ENCODE measurements at regions not wholly inside any gene's neighbourhood (a gene's known extent, or its start where the extent isn't known, plus 50 kb on each side); places are given as distances from the start of the nearest gene placed in this dataset.
A peak's percentile ranks its signal among the peaks of the same experiment; 100 is the strongest.

DNA sequence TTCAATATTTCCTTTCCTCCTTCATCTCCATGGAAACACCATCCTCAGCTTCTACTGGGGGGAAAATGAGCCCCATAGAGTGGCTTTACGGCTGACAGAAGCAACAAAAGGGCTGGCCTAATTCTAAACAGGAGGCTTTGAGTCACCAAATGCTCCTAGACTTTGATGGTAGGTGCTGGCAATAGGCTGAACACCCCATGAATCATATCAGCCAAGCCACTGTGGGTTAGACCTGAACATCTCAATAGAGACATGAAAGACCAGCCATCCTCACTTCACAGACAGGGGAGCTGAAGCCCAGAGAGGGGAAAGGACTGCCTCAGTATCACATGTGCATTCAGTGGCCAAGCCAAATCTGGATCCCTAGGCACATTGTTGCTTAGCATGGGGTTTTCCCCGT, 107.6 kb downstream of the AMER1 start:
- in situ Hi-C loops (cut with MboI; ENCODE audit: low pct_unique_long_range_greater_than_20kb, low sequenced_read_pairs) = no loop called here
- DNase-seq = no peak

DNA sequence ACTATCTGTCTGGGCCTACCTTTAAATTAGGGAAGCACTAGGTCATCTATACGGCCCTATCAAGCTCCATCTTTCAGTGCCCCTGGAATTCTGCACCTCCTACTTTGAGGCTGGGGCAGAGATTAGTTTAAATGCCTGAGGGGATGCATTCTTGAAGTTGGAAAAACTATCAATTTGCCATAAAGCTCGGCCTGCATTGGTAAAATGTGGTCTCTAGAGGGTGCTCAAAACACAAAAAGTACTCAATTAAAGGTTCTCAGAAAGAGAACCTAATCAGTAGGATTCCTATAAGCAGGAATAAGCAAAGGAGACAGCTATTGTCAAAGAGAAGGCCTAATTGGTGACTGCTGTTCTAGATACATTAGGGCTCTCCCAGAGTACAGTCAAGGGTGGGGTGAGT, 111.7 kb downstream of the AMER1 start:
- peak; percentile 46 for DNase-seq
- in situ Hi-C loops (cut with MboI; ENCODE audit: low pct_unique_long_range_greater_than_20kb, low sequenced_read_pairs) = no loop called here

Data from KBM-7 (cell line).